ENCODE measurements at regions not wholly inside any gene's neighbourhood (a gene's known extent, or its start where the extent isn't known, plus 50 kb on each side); places are given as distances from the start of the nearest gene placed in this dataset.

GRCh38 chr18:10074110-10074509 lies 160.3 kb downstream of the VAPA start:
- H3K9me3 ChIP-seq (ENCODE audit: control insufficient read depth, low read depth, low read length), result no peaks in the 10 kb centered on the region
- H3K36me3 ChIP-seq (ENCODE audit: control insufficient read depth, low read depth, low read length), result no peaks in the 10 kb centered on the region
- H3K27ac ChIP-seq (ENCODE audit: low read length), result no peak overlapping the region
- H3K4me1 ChIP-seq (ENCODE audit: control insufficient read depth, low read depth, low read length), result peaks cover 7% of the 10 kb centered on the region
- H3K27me3 ChIP-seq (ENCODE audit: control insufficient read depth, insufficient read depth, low read length), result no peaks in the 10 kb centered on the region
- H3K4me3 ChIP-seq (ENCODE audit: low read length), result no peak overlapping the region
- H3K9ac ChIP-seq (ENCODE audit: low read length), result no peak overlapping the region

GRCh38 chr18:10074728-10075127 lies 160.9 kb downstream of the VAPA start:
- H3K27ac ChIP-seq (ENCODE audit: low read length), result no peak overlapping the region
- no peaks in the 10 kb centered on the region for H3K27me3 ChIP-seq (ENCODE audit: control insufficient read depth, insufficient read depth, low read length)
- H3K36me3 ChIP-seq (ENCODE audit: control insufficient read depth, low read depth, low read length), result no peaks in the 10 kb centered on the region
- no peak overlapping the region for H3K9ac ChIP-seq (ENCODE audit: low read length)
- no peaks in the 10 kb centered on the region for H3K9me3 ChIP-seq (ENCODE audit: control insufficient read depth, low read depth, low read length)
- no peak overlapping the region for H3K4me3 ChIP-seq (ENCODE audit: low read length)
- H3K4me1 ChIP-seq (ENCODE audit: control insufficient read depth, low read depth, low read length), result peaks cover 7% of the 10 kb centered on the region

- no peaks in the 10 kb centered on the region for H3K4me1 ChIP-seq (ENCODE audit: control insufficient read depth, low read depth, low read length)
- H3K9ac ChIP-seq (ENCODE audit: low read length), result no peak overlapping the region
- no peak overlapping the region for H3K27ac ChIP-seq (ENCODE audit: low read length)
Measured at GRCh38 chr18:10076502-10077030, 162.8 kb downstream of the VAPA start.

GRCh38 chr18:10077986-10078385 lies 164.2 kb downstream of the VAPA start:
- no peaks in the 10 kb centered on the region for H3K27me3 ChIP-seq (ENCODE audit: control insufficient read depth, insufficient read depth, low read length)
- no peaks in the 10 kb centered on the region for H3K9me3 ChIP-seq (ENCODE audit: control insufficient read depth, low read depth, low read length)
- H3K27ac ChIP-seq (ENCODE audit: low read length), result no peak overlapping the region
- no peaks in the 10 kb centered on the region for H3K4me1 ChIP-seq (ENCODE audit: control insufficient read depth, low read depth, low read length)
- no peak overlapping the region for H3K4me3 ChIP-seq (ENCODE audit: low read length)
- no peak overlapping the region for H3K9ac ChIP-seq (ENCODE audit: low read length)
- H3K36me3 ChIP-seq (ENCODE audit: control insufficient read depth, low read depth, low read length), result no peaks in the 10 kb centered on the region

More at GRCh38 chr18:10076502-10077030, 162.8 kb downstream of the VAPA start:
- H3K4me3 ChIP-seq (ENCODE audit: low read length), result no peak overlapping the region
- H3K27me3 ChIP-seq (ENCODE audit: control insufficient read depth, insufficient read depth, low read length), result no peaks in the 10 kb centered on the region
- no peaks in the 10 kb centered on the region for H3K36me3 ChIP-seq (ENCODE audit: control insufficient read depth, low read depth, low read length)
- H3K9me3 ChIP-seq (ENCODE audit: control insufficient read depth, low read depth, low read length), result no peaks in the 10 kb centered on the region

GRCh38 chr18:10080372-10080771 lies 166.6 kb downstream of the VAPA start:
- H3K27ac ChIP-seq (ENCODE audit: low read length), result no peak overlapping the region

GRCh38 chr18:10081492-10081891 lies 167.7 kb downstream of the VAPA start:
- Histone ChIP-seq H3K27me3 (ENCODE audit: control insufficient read depth, insufficient read depth, low read length) (no peaks in the 10 kb centered on the region), H3K4me3 (ENCODE audit: low read length) (no peak overlapping the region), H3K4me1 (ENCODE audit: control insufficient read depth, low read depth, low read length) (no peaks in the 10 kb centered on the region), H3K9me3 (ENCODE audit: control insufficient read depth, low read depth, low read length) (peaks cover 5% of the 10 kb centered on the region), H3K9ac (ENCODE audit: low read length) (no peak overlapping the region), H3K36me3 (ENCODE audit: control insufficient read depth, low read depth, low read length) (no peaks in the 10 kb centered on the region), H3K27ac (ENCODE audit: low read length) (no peak overlapping the region)

More at GRCh38 chr18:10080372-10080771, 166.6 kb downstream of the VAPA start:
- no peak overlapping the region for H3K4me3 ChIP-seq (ENCODE audit: low read length)
- H3K36me3 ChIP-seq (ENCODE audit: control insufficient read depth, low read depth, low read length), result no peaks in the 10 kb centered on the region
- H3K27me3 ChIP-seq (ENCODE audit: control insufficient read depth, insufficient read depth, low read length), result no peaks in the 10 kb centered on the region
- no peak overlapping the region for H3K9ac ChIP-seq (ENCODE audit: low read length)
- H3K4me1 ChIP-seq (ENCODE audit: control insufficient read depth, low read depth, low read length), result no peaks in the 10 kb centered on the region
- H3K9me3 ChIP-seq (ENCODE audit: control insufficient read depth, low read depth, low read length), result peaks cover 5% of the 10 kb centered on the region

- peaks cover 5% of the 10 kb centered on the region for H3K9me3 ChIP-seq (ENCODE audit: control insufficient read depth, low read depth, low read length)
Measured at GRCh38 chr18:10085416-10085815, 171.6 kb downstream of the VAPA start.

GRCh38 chr18:10085876-10086275 lies 172.1 kb downstream of the VAPA start:
- peaks cover 5% of the 10 kb centered on the region for H3K9me3 ChIP-seq (ENCODE audit: control insufficient read depth, low read depth, low read length)
- H3K4me3 ChIP-seq (ENCODE audit: low read length), result no peak overlapping the region
- H3K4me1 ChIP-seq (ENCODE audit: control insufficient read depth, low read depth, low read length), result peaks cover 1% of the 10 kb centered on the region
- H3K36me3 ChIP-seq (ENCODE audit: control insufficient read depth, low read depth, low read length), result no peaks in the 10 kb centered on the region
- no peak overlapping the region for H3K9ac ChIP-seq (ENCODE audit: low read length)
- no peaks in the 10 kb centered on the region for H3K27me3 ChIP-seq (ENCODE audit: control insufficient read depth, insufficient read depth, low read length)
- H3K27ac ChIP-seq (ENCODE audit: low read length), result no peak overlapping the region

More at GRCh38 chr18:10085416-10085815, 171.6 kb downstream of the VAPA start:
- no peaks in the 10 kb centered on the region for H3K27me3 ChIP-seq (ENCODE audit: control insufficient read depth, insufficient read depth, low read length)
- no peaks in the 10 kb centered on the region for H3K4me1 ChIP-seq (ENCODE audit: control insufficient read depth, low read depth, low read length)
- no peaks in the 10 kb centered on the region for H3K36me3 ChIP-seq (ENCODE audit: control insufficient read depth, low read depth, low read length)
- H3K4me3 ChIP-seq (ENCODE audit: low read length), result no peak overlapping the region
- H3K27ac ChIP-seq (ENCODE audit: low read length), result no peak overlapping the region
- no peak overlapping the region for H3K9ac ChIP-seq (ENCODE audit: low read length)

- H3K4me1 ChIP-seq (ENCODE audit: control insufficient read depth, low read depth, low read length), result peaks cover 4% of the 10 kb centered on the region
- H3K27ac ChIP-seq (ENCODE audit: low read length), result no peak overlapping the region
- no peak overlapping the region for H3K9ac ChIP-seq (ENCODE audit: low read length)
- no peaks in the 10 kb centered on the region for H3K27me3 ChIP-seq (ENCODE audit: control insufficient read depth, insufficient read depth, low read length)
- peaks cover 5% of the 10 kb centered on the region for H3K9me3 ChIP-seq (ENCODE audit: control insufficient read depth, low read depth, low read length)
- no peak overlapping the region for H3K4me3 ChIP-seq (ENCODE audit: low read length)
- H3K36me3 ChIP-seq (ENCODE audit: control insufficient read depth, low read depth, low read length), result no peaks in the 10 kb centered on the region
Measured at GRCh38 chr18:10086458-10087210, 172.8 kb downstream of the VAPA start.

GRCh38 chr18:10088734-10089133 lies 174.9 kb downstream of the VAPA start:
- no peak overlapping the region for H3K9ac ChIP-seq (ENCODE audit: low read length)
- no peak overlapping the region for H3K27ac ChIP-seq (ENCODE audit: low read length)
- H3K27me3 ChIP-seq (ENCODE audit: control insufficient read depth, insufficient read depth, low read length), result no peaks in the 10 kb centered on the region
- no peaks in the 10 kb centered on the region for H3K36me3 ChIP-seq (ENCODE audit: control insufficient read depth, low read depth, low read length)
- no peaks in the 10 kb centered on the region for H3K9me3 ChIP-seq (ENCODE audit: control insufficient read depth, low read depth, low read length)
- H3K4me1 ChIP-seq (ENCODE audit: control insufficient read depth, low read depth, low read length), result peaks cover 14% of the 10 kb centered on the region
- H3K4me3 ChIP-seq (ENCODE audit: low read length), result no peak overlapping the region

- Histone ChIP-seq H3K36me3 (ENCODE audit: control insufficient read depth, low read depth, low read length) (no peaks in the 10 kb centered on the region), H3K9ac (ENCODE audit: low read length) (no peak overlapping the region), H3K9me3 (ENCODE audit: control insufficient read depth, low read depth, low read length) (no peaks in the 10 kb centered on the region), H3K27ac (ENCODE audit: low read length) (no peak overlapping the region), H3K4me3 (ENCODE audit: low read length) (no peak overlapping the region), H3K27me3 (ENCODE audit: control insufficient read depth, insufficient read depth, low read length) (no peaks in the 10 kb centered on the region), H3K4me1 (ENCODE audit: control insufficient read depth, low read depth, low read length) (peaks cover 14% of the 10 kb centered on the region)
Measured at GRCh38 chr18:10089881-10090280, 176.1 kb downstream of the VAPA start.

- Histone ChIP-seq H3K4me1 (ENCODE audit: control insufficient read depth, low read depth, low read length) (peaks cover 14% of the 10 kb centered on the region), H3K27me3 (ENCODE audit: control insufficient read depth, insufficient read depth, low read length) (no peaks in the 10 kb centered on the region), H3K36me3 (ENCODE audit: control insufficient read depth, low read depth, low read length) (no peaks in the 10 kb centered on the region), H3K4me3 (ENCODE audit: low read length) (no peak overlapping the region), H3K9me3 (ENCODE audit: control insufficient read depth, low read depth, low read length) (no peaks in the 10 kb centered on the region), H3K9ac (ENCODE audit: low read length) (no peak overlapping the region), H3K27ac (ENCODE audit: low read length) (no peak overlapping the region)
Measured at GRCh38 chr18:10090668-10091067, 176.9 kb downstream of the VAPA start.

Data from iPS-18a (cell line).